ENCODE measurements at regions not wholly inside any gene's neighbourhood (a gene's known extent, or its start where the extent isn't known, plus 50 kb on each side); places are given as distances from the start of the nearest gene placed in this dataset.

DNA sequence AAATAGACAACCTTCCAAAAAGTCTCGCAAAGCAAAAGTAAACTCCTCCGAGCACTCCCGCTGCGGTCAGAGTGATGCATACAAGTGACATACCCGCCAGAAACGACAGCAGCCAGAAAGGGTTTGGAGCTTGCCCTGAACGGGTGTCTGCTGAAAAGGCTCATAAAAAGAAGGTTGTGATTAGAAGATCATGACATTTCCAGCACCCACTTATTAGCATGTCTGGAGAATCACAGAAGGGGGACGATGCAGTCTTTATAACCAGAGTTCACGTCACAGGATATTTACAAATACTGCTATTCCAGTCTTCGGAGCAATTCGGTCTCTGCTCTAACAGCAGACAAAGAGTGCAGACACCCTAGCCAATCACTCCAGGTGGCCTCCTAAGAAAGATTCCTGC is 59.1 kb upstream of the FRMD4B start:
- TF ChIP-seq, protein P1, sequence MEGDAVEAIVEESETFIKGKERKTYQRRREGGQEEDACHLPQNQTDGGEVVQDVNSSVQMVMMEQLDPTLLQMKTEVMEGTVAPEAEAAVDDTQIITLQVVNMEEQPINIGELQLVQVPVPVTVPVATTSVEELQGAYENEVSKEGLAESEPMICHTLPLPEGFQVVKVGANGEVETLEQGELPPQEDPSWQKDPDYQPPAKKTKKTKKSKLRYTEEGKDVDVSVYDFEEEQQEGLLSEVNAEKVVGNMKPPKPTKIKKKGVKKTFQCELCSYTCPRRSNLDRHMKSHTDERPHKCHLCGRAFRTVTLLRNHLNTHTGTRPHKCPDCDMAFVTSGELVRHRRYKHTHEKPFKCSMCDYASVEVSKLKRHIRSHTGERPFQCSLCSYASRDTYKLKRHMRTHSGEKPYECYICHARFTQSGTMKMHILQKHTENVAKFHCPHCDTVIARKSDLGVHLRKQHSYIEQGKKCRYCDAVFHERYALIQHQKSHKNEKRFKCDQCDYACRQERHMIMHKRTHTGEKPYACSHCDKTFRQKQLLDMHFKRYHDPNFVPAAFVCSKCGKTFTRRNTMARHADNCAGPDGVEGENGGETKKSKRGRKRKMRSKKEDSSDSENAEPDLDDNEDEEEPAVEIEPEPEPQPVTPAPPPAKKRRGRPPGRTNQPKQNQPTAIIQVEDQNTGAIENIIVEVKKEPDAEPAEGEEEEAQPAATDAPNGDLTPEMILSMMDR (IDR thresholded peaks at IDR 0.05): no peak
- no peak for TF ChIP-seq POLR2AphosphoS5 (IDR thresholded peaks at IDR 0.05)
